ENCODE measurements at regions not wholly inside any gene's neighbourhood (a gene's known extent, or its start where the extent isn't known, plus 50 kb on each side); places are given as distances from the start of the nearest gene placed in this dataset.

DNA sequence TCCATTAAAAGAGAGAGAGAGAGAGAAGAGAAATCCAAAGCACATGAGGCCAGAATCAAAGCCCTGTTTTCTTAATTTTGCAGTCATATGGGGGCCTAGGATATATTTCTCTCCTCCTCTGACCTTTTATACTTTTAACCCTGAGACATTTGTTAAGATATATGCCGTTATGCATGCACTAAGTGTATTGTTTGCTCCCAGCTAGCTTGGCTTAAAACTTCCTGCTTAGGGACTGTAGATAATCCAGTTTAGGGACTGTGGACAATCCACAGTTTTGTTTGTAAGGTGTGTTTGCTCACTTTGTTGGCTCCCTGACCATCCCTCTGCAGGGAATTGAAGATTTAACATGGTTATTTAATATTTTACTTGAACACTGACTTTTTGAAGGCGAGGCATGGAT is 166.3 kb upstream of the TSHZ2 start:
- H3K36me3 Mint-ChIP-seq (ENCODE audit: low read depth) = no peaks in the 10 kb centered on the region
- no peak overlapping the region for H3K27ac Mint-ChIP-seq (ENCODE audit: unreplicated experiment)
- H3K4me1 Mint-ChIP-seq (ENCODE audit: low read depth) = no peaks in the 10 kb centered on the region

DNA sequence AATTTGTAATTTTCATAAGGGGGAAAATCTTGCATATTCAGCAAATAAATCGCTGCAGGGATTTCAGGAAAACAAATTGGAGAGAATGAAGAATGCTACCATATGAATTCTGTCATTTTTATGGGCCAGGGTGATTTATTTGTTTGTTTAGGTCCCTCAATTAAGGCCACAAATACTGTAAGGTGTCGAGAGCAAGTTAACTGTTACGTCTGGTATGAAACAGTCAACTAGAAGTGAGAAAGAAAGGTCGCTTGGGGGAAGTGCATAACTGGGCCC is 166.9 kb upstream of the TSHZ2 start:
- TF ChIP-seq, protein P1, sequence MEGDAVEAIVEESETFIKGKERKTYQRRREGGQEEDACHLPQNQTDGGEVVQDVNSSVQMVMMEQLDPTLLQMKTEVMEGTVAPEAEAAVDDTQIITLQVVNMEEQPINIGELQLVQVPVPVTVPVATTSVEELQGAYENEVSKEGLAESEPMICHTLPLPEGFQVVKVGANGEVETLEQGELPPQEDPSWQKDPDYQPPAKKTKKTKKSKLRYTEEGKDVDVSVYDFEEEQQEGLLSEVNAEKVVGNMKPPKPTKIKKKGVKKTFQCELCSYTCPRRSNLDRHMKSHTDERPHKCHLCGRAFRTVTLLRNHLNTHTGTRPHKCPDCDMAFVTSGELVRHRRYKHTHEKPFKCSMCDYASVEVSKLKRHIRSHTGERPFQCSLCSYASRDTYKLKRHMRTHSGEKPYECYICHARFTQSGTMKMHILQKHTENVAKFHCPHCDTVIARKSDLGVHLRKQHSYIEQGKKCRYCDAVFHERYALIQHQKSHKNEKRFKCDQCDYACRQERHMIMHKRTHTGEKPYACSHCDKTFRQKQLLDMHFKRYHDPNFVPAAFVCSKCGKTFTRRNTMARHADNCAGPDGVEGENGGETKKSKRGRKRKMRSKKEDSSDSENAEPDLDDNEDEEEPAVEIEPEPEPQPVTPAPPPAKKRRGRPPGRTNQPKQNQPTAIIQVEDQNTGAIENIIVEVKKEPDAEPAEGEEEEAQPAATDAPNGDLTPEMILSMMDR (IDR thresholded peaks at IDR 0.05) = no peak
- H3K4me3 Mint-ChIP-seq (ENCODE audit: unreplicated experiment) = no peak overlapping the region
- no peak for DNase-seq (ENCODE audit: low spot score)
- H3K4me1 Mint-ChIP-seq (ENCODE audit: low read depth) = no peaks in the 10 kb centered on the region
- no peaks in the 10 kb centered on the region for H3K9me3 Mint-ChIP-seq (ENCODE audit: low read depth)
- H3K27ac Mint-ChIP-seq (ENCODE audit: unreplicated experiment) = no peak overlapping the region
- no peaks in the 10 kb centered on the region for H3K27me3 Mint-ChIP-seq (ENCODE audit: low read depth)
- no peaks in the 10 kb centered on the region for H3K36me3 Mint-ChIP-seq (ENCODE audit: low read depth)

More for the DNA sequence above, 166.3 kb upstream of the TSHZ2 start:
- H3K27me3 Mint-ChIP-seq (ENCODE audit: low read depth) = no peaks in the 10 kb centered on the region
- H3K9me3 Mint-ChIP-seq (ENCODE audit: low read depth) = no peaks in the 10 kb centered on the region
- no peak for DNase-seq (ENCODE audit: low spot score)
- H3K4me3 Mint-ChIP-seq (ENCODE audit: unreplicated experiment) = no peak overlapping the region
- TF ChIP-seq, protein P1 (IDR thresholded peaks at IDR 0.05) = no peak

DNA sequence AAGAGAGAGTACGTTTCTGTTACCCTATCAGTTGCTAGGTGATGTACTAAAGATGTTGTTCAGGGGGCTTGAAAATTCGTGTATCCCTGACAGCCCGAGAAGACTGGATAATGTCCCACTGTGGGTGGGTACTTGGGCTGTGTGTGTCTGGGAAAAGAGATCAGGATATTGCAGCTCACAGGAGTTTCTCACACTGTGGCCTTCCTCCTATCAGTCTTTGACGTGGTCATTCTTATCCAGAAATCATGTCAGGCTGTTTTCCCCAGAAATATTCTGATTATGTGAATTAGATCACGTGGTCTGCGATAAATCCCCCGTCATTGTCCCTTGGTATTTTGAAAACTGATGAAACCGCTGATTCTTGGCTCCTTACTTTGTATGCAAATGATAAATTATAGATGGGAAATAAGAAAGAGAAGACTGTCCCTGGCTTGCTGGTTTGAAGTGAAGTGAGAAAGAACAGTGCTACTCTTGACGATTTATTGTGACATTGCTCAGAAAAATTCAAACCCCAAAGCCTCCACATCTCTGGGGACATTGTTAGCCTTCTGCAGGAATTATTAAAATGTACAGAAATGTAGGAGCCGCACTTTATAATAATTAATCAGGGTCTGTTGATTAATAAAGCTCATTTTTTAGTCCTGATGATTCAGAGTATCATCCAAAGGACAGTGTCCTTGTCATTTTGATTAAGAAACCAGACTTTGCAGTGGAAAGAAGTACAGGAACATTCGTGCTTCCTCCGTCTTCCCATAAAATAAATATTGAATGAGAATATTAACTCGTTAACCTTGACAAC is 167.5 kb upstream of the TSHZ2 start:
- Mint-ChIP-seq H3K27me3 (ENCODE audit: low read depth) (no peaks in the 10 kb centered on the region), H3K36me3 (ENCODE audit: low read depth) (no peaks in the 10 kb centered on the region), H3K9me3 (ENCODE audit: low read depth) (no peaks in the 10 kb centered on the region), H3K27ac (ENCODE audit: unreplicated experiment) (no peak overlapping the region), H3K4me1 (ENCODE audit: low read depth) (no peaks in the 10 kb centered on the region), H3K4me3 (ENCODE audit: unreplicated experiment) (no peak overlapping the region)
- TF ChIP-seq, protein P1 (IDR thresholded peaks at IDR 0.05) = no peak
- no peak for DNase-seq (ENCODE audit: low spot score)

DNA sequence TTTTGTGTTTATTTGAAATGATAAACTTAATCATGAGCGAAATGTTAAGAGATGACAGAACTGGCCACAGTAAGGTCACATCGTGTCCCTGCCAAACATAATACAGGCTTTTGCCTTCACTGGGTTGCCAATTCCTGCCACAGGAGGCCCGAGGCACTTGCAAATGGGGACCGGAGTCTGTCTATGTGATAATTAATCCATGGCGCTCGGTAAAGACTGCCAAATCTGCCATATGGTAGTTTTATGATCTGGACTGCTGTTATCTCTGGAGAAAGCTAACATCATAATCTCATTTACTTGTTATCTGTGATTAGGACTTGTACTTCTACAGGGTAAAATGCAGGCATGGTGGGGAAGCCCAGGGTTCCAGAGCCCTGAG is 170.5 kb upstream of the TSHZ2 start:
- no peaks in the 10 kb centered on the region for H3K36me3 Mint-ChIP-seq (ENCODE audit: low read depth)
- TF ChIP-seq, protein P1 (IDR thresholded peaks at IDR 0.05) = no peak
- H3K9me3 Mint-ChIP-seq (ENCODE audit: low read depth) = peaks cover 3% of the 10 kb centered on the region
- H3K4me1 Mint-ChIP-seq (ENCODE audit: low read depth) = no peaks in the 10 kb centered on the region
- no peaks in the 10 kb centered on the region for H3K27me3 Mint-ChIP-seq (ENCODE audit: low read depth)
- DNase-seq (ENCODE audit: low spot score) = no peak
- no peak overlapping the region for H3K4me3 Mint-ChIP-seq (ENCODE audit: unreplicated experiment)
- no peak overlapping the region for H3K27ac Mint-ChIP-seq (ENCODE audit: unreplicated experiment)

DNA sequence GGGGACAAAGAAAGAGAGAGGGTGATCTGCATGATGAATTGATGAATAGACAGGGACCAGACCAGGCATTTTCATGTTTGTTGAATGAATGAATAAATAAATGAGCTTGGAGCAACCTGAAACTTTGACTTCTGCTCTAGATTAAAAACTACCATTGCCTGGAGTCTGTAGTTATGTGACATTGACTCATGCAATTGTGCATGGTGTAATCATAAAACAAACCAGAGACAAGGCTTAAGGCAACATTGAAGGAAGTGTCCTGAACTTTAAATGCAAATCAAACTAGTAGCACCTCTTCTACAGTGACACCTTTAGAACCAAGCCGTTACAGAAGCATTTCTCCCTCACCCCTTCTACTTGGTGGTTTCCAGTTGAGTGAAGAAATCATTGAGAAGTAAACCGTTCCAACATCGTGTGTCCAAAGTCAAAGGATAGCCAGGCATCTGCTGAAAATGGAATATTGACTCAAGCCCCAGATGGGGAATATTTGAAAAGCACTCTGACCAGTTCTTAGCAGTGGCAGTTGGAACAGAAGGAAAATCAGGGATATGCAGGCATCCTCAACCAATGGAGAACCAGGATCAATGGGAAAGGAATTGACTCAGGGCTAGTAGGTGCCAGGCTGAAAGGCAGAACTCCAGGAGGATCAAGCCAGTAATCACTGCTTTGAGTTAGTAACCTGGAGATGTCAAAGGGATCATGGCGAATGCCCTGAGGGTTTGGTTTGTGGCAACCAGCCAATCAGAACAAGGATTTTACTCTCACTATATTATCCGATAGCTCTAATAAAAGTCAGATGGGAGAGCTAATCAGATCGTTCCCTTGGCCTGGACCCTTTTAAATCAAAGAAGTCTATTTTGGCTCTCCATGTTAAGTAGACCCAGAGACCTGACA is 171.2 kb upstream of the TSHZ2 start:
- H3K27ac Mint-ChIP-seq (ENCODE audit: unreplicated experiment) = no peak overlapping the region

More for the DNA sequence above, 171.2 kb upstream of the TSHZ2 start:
- Mint-ChIP-seq H3K4me3 (ENCODE audit: unreplicated experiment) (no peak overlapping the region), H3K9me3 (ENCODE audit: low read depth) (peaks cover 3% of the 10 kb centered on the region), H3K4me1 (ENCODE audit: low read depth) (no peaks in the 10 kb centered on the region), H3K36me3 (ENCODE audit: low read depth) (no peaks in the 10 kb centered on the region), H3K27me3 (ENCODE audit: low read depth) (no peaks in the 10 kb centered on the region)
- DNase-seq (ENCODE audit: low spot score) = no peak
- TF ChIP-seq, protein P1 (IDR thresholded peaks at IDR 0.05) = no peak
